Bronchial epithelial cell (primary cell): ENCODE measurements at regions not wholly inside any gene's neighbourhood (a gene's known extent, or its start where the extent isn't known, plus 50 kb on each side); places are given as distances from the start of the nearest gene placed in this dataset.

ENCODE experiments used
- DNase-seq: peaks from one replicate; pipeline ENCODE4 v3.0.0-alpha.2; 2010; ENCODE audit warnings: low read depth
- FAIRE-seq: peaks from 2 replicates; lab custom pipeline; 2011; peaks lifted over from hg19 to GRCh38; lab: Jason Lieb, UNC
- H3K27me3 ChIP-seq: 2 replicates; pipeline ENCODE4 v1.5.1; 2011; ENCODE audit warnings: low read length; ENCODE audit not compliant: control insufficient read depth, insufficient read depth
- H3K36me3 ChIP-seq: 2 replicates; pipeline ENCODE4 v1.5.1; 2011; ENCODE audit warnings: low read length; ENCODE audit not compliant: control insufficient read depth, insufficient read depth
- H3K4me3 ChIP-seq: 2 replicates; pipeline ENCODE4 v1.5.1; 2011; ENCODE audit warnings: mild to moderate bottlenecking, low read depth, low read length, control low read depth
- TF ChIP-seq, protein P1 (sequence below): IDR thresholded peaks from 2 replicates; pipeline ENCODE4 v1.5.1; 2011; ENCODE audit warnings: mild to moderate bottlenecking, moderate library complexity, low read length, control low read depth, inconsistent platforms; ENCODE audit not compliant: insufficient read depth, severe bottlenecking

DNA sequence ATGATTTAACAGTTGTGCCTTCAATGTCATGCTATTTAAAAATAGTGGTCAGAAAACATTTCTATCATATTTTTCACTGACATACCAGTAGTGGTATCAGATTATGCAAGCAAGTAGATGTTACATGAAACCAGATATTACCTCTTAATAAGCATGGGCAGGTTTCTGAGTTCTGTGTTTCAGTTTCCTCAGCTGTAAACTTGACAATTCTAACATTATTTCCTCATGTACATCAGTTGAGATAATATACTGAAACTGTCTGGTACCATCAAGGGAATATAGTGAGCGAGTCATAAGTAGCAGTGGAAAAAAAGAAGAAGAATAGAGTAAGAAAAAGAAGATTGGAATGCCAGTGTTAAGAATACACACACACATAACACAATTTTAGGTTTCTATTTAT is 477.9 kb upstream of the MANEA start:
- Histone ChIP-seq H3K4me3 (no peak overlapping the region), H3K36me3 (no peaks in the 10 kb centered on the region), H3K27me3 (no peaks in the 10 kb centered on the region)
- FAIRE-seq (no peak), DNase-seq (peak; percentile 43)
- TF ChIP-seq, protein P1, sequence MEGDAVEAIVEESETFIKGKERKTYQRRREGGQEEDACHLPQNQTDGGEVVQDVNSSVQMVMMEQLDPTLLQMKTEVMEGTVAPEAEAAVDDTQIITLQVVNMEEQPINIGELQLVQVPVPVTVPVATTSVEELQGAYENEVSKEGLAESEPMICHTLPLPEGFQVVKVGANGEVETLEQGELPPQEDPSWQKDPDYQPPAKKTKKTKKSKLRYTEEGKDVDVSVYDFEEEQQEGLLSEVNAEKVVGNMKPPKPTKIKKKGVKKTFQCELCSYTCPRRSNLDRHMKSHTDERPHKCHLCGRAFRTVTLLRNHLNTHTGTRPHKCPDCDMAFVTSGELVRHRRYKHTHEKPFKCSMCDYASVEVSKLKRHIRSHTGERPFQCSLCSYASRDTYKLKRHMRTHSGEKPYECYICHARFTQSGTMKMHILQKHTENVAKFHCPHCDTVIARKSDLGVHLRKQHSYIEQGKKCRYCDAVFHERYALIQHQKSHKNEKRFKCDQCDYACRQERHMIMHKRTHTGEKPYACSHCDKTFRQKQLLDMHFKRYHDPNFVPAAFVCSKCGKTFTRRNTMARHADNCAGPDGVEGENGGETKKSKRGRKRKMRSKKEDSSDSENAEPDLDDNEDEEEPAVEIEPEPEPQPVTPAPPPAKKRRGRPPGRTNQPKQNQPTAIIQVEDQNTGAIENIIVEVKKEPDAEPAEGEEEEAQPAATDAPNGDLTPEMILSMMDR, result no peak

- no peak for FAIRE-seq
- Histone ChIP-seq H3K4me3 (no peak overlapping the region), H3K27me3 (no peaks in the 10 kb centered on the region), H3K36me3 (no peaks in the 10 kb centered on the region)
- TF ChIP-seq, protein P1, result no peak
- no peak for DNase-seq
Observed at GRCh38 chr6:95109212-95109611, 468.1 kb upstream of the MANEA start.

- FAIRE-seq (no peak), DNase-seq (no peak)
- Histone ChIP-seq H3K36me3 (no peaks in the 10 kb centered on the region), H3K27me3 (no peaks in the 10 kb centered on the region), H3K4me3 (no peak overlapping the region)
- TF ChIP-seq, protein P1, result no peak
Observed at GRCh38 chr6:95110767-95111166, 466.6 kb upstream of the MANEA start.

DNA sequence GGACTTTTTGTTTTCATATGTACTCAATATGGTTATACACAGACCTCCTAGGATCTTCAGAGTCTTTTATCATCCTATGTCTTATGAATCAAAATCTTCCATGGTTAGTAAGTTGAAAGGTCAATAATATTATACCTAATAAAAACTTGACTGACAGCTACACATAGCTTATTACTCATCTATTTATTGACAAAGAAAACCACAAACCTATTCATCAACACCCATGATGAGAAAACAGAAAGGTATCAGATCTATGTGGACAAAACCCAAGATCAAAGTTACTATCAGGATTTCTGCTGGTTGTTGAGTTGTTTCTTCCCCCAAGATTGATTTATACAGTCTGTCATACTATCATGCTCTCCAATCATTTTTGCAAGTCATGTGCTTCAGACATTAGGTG is 460.1 kb upstream of the MANEA start:
- TF ChIP-seq, protein P1, result no peak
- FAIRE-seq (no peak), DNase-seq (peak; percentile 74)
- no peak overlapping the region for H3K4me3 ChIP-seq
- no peaks in the 10 kb centered on the region for H3K27me3 ChIP-seq
- no peaks in the 10 kb centered on the region for H3K36me3 ChIP-seq

- DNase-seq (no peak), FAIRE-seq (no peak)
- Histone ChIP-seq H3K36me3 (no peaks in the 10 kb centered on the region), H3K27me3 (no peaks in the 10 kb centered on the region), H3K4me3 (no peak overlapping the region)
- TF ChIP-seq, protein P1, result no peak
Observed at GRCh38 chr6:95119927-95120326, 457.4 kb upstream of the MANEA start.

- Histone ChIP-seq H3K36me3 (no peaks in the 10 kb centered on the region), H3K27me3 (no peaks in the 10 kb centered on the region), H3K4me3 (no peak overlapping the region)
- DNase-seq (no peak), FAIRE-seq (no peak)
- TF ChIP-seq, protein P1, result no peak
Observed at GRCh38 chr6:95120984-95121383, 456.4 kb upstream of the MANEA start.
